Upper lobe of left lung (tissue), 6 donors: ENCODE measurements at regions not wholly inside any gene's neighbourhood (a gene's known extent, or its start where the extent isn't known, plus 50 kb on each side); places are given as distances from the start of the nearest gene placed in this dataset.

Experiments used
- ATAC-seq, 2 donors: fragments of 200-7000 bp; cut with Tn5 transposase; one replicate each; pipeline ENCODE4 v1.9.1; 2022; ENCODE audit warnings: mild to moderate bottlenecking in 2 of 2, moderate library complexity in 2 of 2; ENCODE audit not compliant: low FRiP score in 2 of 2
- DNase-seq, 2 donors: peaks; one replicate each; pipeline ENCODE4 v3.0.0-alpha.2; 2019 to 2020
- H3K27ac ChIP-seq, 4 donors: fragments of 200-600 bp; sonication (generic); one replicate each; pipeline ENCODE4 v1.5.1; 2016 to 2019
- H3K27me3 ChIP-seq, 4 donors: fragments of 200-600 bp; sonication (generic); one replicate each; pipeline ENCODE4 v1.5.1; 2017 to 2019
- H3K36me3 ChIP-seq, 4 donors: fragments of 200-600 bp; sonication (generic); one replicate each; pipeline ENCODE4 v1.5.1; 2016 to 2019
- H3K4me1 ChIP-seq, 4 donors: fragments of 200-600 bp; sonication (generic); one replicate each; pipeline ENCODE4 v1.5.1; 2018 to 2019
- H3K4me3 ChIP-seq, 4 donors: fragments of 200-600 bp; sonication (generic); one replicate each; pipeline ENCODE4 v1.5.1; 2017 to 2019; ENCODE audit warnings: mild to moderate bottlenecking in 2 of 4, moderate library complexity in 1 of 4
- H3K9me3 ChIP-seq, 4 donors: fragments of 200-600 bp; sonication (generic); one replicate each; pipeline ENCODE4 v1.5.1; 2018 to 2019
- EP300 ChIP-seq, 4 donors: sonication (generic); formaldehyde crosslinking; IDR thresholded peaks; one replicate each; pipeline ENCODE4 v1.5.1; 2017; ENCODE audit warnings: antibody characterized with exemption in 4 of 4, control low read depth in 2 of 4
- POLR2A ChIP-seq, 4 donors: fragments of 450-650 bp; IDR thresholded peaks; one replicate each; pipeline ENCODE4 v1.5.1; 2016 to 2017; ENCODE audit warnings: antibody characterized with exemption in 4 of 4, mild to moderate bottlenecking in 2 of 4
- POLR2AphosphoS5 ChIP-seq, 2 donors: sonication (generic); formaldehyde crosslinking; IDR thresholded peaks; one replicate each; pipeline ENCODE4 v1.5.1; 2017; ENCODE audit warnings: antibody characterized with exemption in 2 of 2
- WGBS, 2 donors: methylation state at CpG; one replicate each; pipeline ENCODE4 v1.1.5; 2017 to 2018; 5-methylcytosine and 5-hydroxymethylcytosine counted together
- TF ChIP-seq, protein P1 (sequence below), 6 experiments: fragments of 450-650 bp in 4 of 6; fragments of 200-600 bp in 2 of 6; sonication (generic) in 2 of 6; IDR thresholded peaks; one replicate each; pipeline ENCODE4 v1.5.1; 2016 to 2019; ENCODE audit warnings: antibody characterized with exemption in 6 of 6
- donor health status: DM: no; HTN: no; CAD: no; lungs with moderate emphysema.
- donor health status: DM: no; HTN: yes; CAD: no; lungs with severe emphysema.

DNA sequence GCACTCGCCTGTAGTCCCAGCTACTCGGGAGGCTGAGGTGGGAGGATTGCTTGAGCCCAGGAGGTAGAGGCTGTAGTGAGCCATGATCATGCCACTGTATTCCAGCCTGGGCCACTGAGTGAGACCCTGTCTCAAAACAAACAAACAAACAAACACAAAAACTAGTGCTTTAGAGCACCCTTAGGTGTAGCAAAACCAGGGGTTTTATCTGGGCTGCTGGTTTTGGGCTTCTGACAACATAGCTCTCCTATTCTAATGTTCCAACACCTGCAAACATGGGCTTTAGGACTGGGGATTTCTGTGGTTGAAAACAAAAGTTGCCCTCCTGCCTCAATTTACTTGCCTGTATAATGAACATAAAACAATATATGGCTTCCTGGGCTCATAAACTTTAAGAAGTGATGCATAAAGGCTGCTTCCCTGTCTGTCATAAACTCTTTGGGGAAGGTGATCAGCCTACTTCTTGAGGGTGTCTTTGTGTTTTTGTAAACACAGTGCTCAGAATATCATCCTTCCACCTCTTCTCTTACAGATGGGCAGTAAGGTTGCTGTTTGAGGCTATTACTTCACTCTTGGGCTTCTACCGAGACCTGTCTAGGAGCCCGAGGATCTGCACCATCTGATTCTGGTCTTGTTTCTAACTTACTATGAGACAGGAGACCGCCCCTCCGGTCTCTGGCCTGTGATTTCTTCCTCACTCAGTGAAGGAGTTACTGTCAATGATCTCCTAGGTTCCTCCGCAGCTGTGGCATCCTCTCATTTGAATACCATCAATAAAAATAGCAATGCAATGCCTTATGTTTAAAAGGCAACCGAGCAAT lies 246.5 kb downstream of the MYCN start:
- no peak overlapping the region for H3K4me3 ChIP-seq
- no peak for TF ChIP-seq POLR2AphosphoS5 (IDR thresholded peaks at IDR 0.05)
- no peak for TF ChIP-seq EP300 (IDR thresholded peaks at IDR 0.05)
- TF ChIP-seq, protein P1, sequence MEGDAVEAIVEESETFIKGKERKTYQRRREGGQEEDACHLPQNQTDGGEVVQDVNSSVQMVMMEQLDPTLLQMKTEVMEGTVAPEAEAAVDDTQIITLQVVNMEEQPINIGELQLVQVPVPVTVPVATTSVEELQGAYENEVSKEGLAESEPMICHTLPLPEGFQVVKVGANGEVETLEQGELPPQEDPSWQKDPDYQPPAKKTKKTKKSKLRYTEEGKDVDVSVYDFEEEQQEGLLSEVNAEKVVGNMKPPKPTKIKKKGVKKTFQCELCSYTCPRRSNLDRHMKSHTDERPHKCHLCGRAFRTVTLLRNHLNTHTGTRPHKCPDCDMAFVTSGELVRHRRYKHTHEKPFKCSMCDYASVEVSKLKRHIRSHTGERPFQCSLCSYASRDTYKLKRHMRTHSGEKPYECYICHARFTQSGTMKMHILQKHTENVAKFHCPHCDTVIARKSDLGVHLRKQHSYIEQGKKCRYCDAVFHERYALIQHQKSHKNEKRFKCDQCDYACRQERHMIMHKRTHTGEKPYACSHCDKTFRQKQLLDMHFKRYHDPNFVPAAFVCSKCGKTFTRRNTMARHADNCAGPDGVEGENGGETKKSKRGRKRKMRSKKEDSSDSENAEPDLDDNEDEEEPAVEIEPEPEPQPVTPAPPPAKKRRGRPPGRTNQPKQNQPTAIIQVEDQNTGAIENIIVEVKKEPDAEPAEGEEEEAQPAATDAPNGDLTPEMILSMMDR (IDR thresholded peaks at IDR 0.05), result no peak
- TF ChIP-seq POLR2A (IDR thresholded peaks at IDR 0.05), result no peak
- DNase-seq, result no peak
- no peaks in the 10 kb centered on the region for H3K36me3 ChIP-seq
- H3K27me3 ChIP-seq, result no peaks in the 10 kb centered on the region
- no peaks in the 10 kb centered on the region for H3K9me3 ChIP-seq
- no peak overlapping the region for H3K27ac ChIP-seq
- 90 to 95% methylated on average over 8 of the region's 8 CpGs for WGBS, 2 donors
- no peak for ATAC-seq
- H3K4me1 ChIP-seq, result no peaks in the 10 kb centered on the region

DNA sequence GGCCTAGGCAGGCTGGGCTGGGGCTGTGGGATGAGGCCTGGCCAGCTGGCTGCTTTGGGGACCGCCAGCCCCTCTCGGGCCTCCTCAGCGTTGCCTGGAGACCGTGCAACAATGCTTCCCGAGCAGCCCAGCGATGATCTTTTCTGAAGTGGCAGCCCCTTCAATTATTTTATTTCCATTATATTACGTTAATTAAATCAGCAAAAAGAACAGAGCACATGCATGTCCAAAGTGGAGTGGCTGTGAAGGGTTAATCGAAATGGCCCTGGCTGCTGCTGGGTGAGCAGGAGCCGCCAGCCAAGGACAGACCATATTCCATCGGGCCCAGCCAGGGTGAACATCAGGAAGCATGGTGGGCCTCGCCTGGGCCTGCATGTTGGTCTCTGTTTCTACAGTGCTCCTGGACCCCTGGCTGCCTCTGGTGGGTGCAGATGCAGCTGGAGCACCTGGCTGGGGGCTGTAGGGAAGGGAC lies 245.5 kb downstream of the MYCN start:
- WGBS, 2 donors, result 84 to 85% methylated on average over 10 to 11 of the region's 11 CpGs
- DNase-seq (peak in 1 of 2 donors; percentile 39), ATAC-seq (no peak)
- no peaks in the 10 kb centered on the region for H3K9me3 ChIP-seq
- TF ChIP-seq EP300 (IDR thresholded peaks at IDR 0.05) (no peak), POLR2A (IDR thresholded peaks at IDR 0.05) (no peak), POLR2AphosphoS5 (IDR thresholded peaks at IDR 0.05) (no peak)
- TF ChIP-seq, protein P1 (IDR thresholded peaks at IDR 0.05), result no peak
- H3K4me1 ChIP-seq, result no peaks in the 10 kb centered on the region
- H3K27me3 ChIP-seq, result no peaks in the 10 kb centered on the region
- H3K27ac ChIP-seq, result no peak overlapping the region
- no peak overlapping the region for H3K4me3 ChIP-seq
- no peaks in the 10 kb centered on the region for H3K36me3 ChIP-seq

DNA sequence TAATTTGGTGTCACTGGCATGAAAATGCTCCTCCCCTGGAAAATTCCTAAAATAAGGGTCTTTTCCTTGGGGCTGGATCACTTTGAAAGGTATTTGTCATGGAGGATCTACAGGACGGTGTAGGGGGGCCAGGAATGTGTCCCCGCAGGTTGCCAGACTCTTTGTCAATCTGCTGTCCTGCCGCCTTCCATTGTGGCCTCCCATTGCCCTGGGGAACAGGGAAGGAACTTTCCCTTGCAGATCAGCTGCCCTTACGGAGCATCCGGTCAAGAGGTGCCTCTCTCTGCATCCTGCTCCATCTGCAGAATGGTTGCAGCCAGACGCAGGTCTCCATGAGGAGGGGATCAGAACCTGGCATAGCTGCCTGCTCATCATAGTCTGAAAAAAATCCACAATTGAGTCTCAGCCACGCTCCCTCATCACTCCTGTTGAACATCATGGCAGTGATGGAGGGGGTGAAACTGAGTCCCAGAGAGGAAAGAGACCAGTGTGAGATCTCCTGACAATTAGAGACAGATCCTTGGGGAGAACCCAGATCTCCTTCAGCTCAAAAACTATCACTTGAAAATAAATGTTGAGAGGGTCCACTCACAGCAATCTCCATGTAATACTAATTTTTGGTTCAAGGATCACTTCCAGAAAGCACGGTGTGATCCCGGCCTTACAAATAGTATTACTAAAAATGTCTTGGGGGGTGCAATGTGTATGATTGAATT lies 244.8 kb downstream of the MYCN start:
- no peak overlapping the region for H3K27ac ChIP-seq
- H3K27me3 ChIP-seq, result no peaks in the 10 kb centered on the region
- ATAC-seq, result no peak
- H3K4me3 ChIP-seq, result no peak overlapping the region
- WGBS, 2 donors, result 93 to 94% methylated on average over 6 to 9 of the region's 9 CpGs
- H3K9me3 ChIP-seq, result no peaks in the 10 kb centered on the region
- TF ChIP-seq POLR2A (IDR thresholded peaks at IDR 0.05) (no peak), POLR2AphosphoS5 (IDR thresholded peaks at IDR 0.05) (no peak), EP300 (IDR thresholded peaks at IDR 0.05) (no peak)
- TF ChIP-seq, protein P1 (IDR thresholded peaks at IDR 0.05), result no peak
- no peaks in the 10 kb centered on the region for H3K36me3 ChIP-seq
- H3K4me1 ChIP-seq, result no peaks in the 10 kb centered on the region
- no peak for DNase-seq

DNA sequence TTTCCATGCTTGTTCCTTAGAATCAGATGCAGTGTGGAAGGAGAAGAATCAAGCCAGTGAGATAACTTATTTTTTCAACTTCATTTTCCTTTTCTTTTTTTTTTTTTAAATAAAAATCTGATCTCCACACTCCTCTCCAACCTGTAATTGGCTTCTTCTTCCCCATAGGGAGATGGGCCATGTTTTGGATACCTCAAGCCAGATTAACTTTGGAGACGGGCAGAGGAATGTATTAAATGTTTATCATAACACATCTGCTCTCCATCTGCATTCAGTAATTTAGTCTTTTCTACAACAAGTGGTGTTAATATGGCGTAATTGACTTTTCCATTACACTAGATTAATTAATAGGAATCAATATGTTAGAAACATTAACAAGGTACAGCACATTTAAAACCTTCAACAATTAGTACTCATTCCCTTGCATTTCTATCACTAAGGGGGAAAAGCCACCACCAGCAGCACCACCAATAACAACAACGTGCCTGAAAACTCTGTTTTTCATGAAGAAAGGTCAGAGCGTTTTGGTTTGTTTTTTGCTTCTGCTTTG lies 244.1 kb downstream of the MYCN start:
- ATAC-seq, result no peak
- H3K36me3 ChIP-seq, result no peaks in the 10 kb centered on the region
- DNase-seq, result no peak
- no peaks in the 10 kb centered on the region for H3K9me3 ChIP-seq
- no peaks in the 10 kb centered on the region for H3K27me3 ChIP-seq
- no peak overlapping the region for H3K27ac ChIP-seq
- no peak for TF ChIP-seq POLR2AphosphoS5 (IDR thresholded peaks at IDR 0.05)
- H3K4me3 ChIP-seq, result no peak overlapping the region
- no peaks in the 10 kb centered on the region for H3K4me1 ChIP-seq
- 57 to 65% methylated on average over 4 of the region's 4 CpGs for WGBS, 2 donors

DNA sequence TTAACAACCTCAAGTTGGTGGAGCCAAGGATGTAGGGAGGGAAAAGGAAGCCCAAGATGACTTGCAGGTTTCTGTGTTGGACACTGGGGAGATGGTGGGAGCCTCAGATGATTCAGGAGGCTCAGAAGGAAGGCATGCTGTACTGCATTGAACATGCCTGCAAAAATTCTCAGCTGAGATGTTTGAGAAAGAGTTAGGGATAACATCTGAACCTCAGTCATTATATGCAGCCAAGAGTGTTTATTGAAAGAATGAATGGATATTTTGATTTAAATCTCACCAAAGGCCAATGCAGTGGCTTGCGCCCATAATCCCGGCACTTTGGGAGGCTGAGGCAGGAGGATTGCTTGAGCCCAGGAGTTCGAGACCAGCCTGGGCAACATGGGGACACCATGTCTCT lies 243.0 kb downstream of the MYCN start:
- Histone ChIP-seq H3K27me3 (no peaks in the 10 kb centered on the region), H3K4me3 (no peak overlapping the region), H3K9me3 (no peaks in the 10 kb centered on the region), H3K36me3 (no peaks in the 10 kb centered on the region), H3K4me1 (no peaks in the 10 kb centered on the region), H3K27ac (no peak overlapping the region)
- 89 to 93% methylated on average over 3 of the region's 3 CpGs for WGBS, 2 donors
- ATAC-seq (no peak), DNase-seq (no peak)
- TF ChIP-seq POLR2A (IDR thresholded peaks at IDR 0.05), result no peak
- TF ChIP-seq, protein P1 (IDR thresholded peaks at IDR 0.05), result no peak
- no peak for TF ChIP-seq EP300 (IDR thresholded peaks at IDR 0.05)
- no peak for TF ChIP-seq POLR2AphosphoS5 (IDR thresholded peaks at IDR 0.05)
